A172 (cell line): ENCODE measurements at regions not wholly inside any gene's neighbourhood (a gene's known extent, or its start where the extent isn't known, plus 50 kb on each side); places are given as distances from the start of the nearest gene placed in this dataset.
"Not testable (repeated sequence)": the region's sequence is repeated elsewhere in the genome, so short reads cannot be mapped to it uniquely, and the experiment has no call there.

Source experiments
- DNase-seq: peaks from one replicate; pipeline ENCODE4 v3.0.0-alpha.2; 2015; ENCODE audit warnings: low spot score

- DNase-seq: no peak
Measured at GRCh38 chr12:63410197-63410596, 258.1 kb downstream of the DPY19L2 start.

- DNase-seq: no peak
Measured at GRCh38 chr12:63406781-63407180, 255.8 kb upstream of the AVPR1A start.

- no peak for DNase-seq
Measured at GRCh38 chr12:63404611-63405010, 253.6 kb upstream of the AVPR1A start.

DNA sequence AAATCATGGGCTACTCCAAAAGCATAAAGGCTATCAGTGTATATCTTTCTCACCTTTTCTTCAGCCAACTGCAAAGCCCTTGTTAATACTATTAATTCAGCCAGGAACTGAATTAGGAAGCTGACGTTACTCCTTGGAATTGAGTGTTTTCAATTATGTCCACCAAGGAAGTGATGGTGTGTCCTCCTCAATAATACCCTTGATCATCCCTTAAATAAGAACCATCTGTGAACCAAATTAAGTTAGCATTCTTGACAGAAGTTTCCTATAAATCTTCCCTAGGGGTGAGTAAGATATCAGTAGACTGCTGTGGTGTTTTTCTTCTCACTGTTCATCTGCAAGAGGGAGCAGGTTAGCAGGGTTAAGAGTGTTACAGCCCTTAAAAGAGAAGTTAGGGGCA lies 252.3 kb upstream of the AVPR1A start:
- DNase-seq: no peak

DNA sequence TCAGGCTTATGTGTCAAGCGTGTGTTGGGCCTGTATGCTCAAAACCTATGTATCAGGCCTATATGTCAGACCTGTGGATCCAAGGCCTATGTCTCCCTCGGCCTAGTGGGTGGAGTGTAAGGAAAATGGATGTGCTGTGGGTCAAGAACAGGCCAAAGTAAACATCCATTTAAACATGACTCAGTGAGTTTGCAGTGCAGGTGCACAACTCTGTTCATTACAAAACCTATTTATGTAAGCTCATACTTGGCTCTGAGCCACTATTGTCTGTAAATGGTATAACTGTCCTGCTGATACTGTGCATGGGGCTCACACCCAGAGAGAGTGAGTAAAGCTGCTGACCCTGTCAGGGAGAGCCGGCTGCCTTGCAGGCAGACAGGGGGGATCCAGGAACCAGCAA lies 249.7 kb upstream of the AVPR1A start:
- DNase-seq: peak; percentile 65

DNA sequence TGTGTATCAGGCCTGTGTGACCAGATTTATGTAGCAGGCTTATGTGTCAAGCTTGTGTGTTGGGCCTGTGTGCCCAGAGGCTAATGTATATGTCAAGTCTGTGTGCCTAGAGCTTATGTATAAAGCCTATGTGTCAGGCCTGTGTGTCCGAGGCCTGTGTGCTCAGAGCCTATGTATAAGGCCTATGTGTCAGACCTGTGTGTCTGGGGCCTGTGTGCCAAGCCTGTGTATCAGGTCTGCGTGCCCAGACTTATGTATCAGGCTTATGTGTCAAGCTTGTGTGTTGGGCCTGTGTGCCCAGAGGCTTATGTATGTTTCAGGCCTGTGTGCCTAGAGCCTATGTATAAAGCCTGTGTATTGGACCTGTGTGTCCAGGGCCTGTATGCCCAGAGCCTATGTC lies 249.3 kb upstream of the AVPR1A start:
- DNase-seq: no peak

GRCh38 chr12:63397807-63398206 lies 246.8 kb upstream of the AVPR1A start:
- DNase-seq: no peak

DNA sequence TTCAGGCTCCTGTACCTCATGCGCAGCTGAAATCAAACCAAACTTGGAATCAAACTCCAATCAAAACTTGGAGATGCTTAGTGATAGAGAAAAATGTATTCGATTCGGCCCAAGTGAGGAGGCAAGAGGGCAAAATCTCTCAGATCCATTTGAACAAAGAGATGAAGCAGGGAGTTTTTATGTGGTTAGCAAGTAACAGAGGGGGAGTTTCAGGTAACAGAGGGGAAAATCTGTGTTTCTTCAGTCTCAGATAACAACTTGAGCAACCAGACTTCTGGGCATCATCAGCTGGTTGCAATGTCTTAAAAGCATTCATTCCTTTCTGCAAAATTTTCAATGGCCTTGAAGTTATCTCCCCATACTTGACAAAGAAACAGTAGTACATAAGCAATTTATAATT lies 245.1 kb upstream of the AVPR1A start:
- no peak for DNase-seq

DNA sequence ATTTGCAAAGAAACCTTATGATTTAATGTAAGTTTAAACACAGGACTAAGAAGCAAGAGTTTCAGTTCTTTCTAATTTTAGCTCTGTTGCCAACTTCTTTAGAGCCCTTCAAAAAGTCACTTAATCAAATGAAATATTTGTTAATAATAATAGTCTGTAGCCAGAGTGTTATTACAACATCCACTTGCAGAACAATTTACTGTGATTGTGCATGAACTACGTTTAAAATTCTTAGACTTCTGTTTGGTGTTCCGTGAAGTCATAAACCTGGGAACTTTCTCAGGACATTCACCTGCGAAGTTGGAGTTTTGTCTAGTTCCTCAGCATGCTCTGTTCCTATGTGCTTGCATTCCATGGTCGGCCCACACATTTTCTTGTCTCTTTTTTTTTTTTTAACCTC lies 244.0 kb upstream of the AVPR1A start:
- no peak for DNase-seq

GRCh38 chr12:63394349-63394748 lies 243.3 kb upstream of the AVPR1A start:
- DNase-seq: no peak

DNA sequence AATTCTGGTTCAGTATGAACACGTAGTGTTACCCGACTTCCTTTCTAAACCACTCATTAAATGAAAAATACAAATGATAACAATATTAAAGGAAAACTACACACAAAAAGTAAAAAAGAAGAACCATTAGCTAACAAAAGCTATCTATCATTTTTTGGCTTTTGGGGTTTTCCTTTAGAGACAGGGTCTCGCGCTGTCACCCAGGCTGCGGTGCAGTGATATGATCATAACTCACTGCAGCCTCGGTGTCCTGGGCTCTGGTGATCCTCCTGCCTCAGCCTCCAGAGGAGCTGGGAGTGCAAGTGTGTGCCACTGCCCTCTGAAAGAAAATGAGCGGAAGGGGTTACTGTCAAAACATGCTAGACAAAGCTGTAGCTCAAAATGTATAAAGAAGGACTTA lies 238.2 kb upstream of the AVPR1A start:
- no peak for DNase-seq

- DNase-seq: no peak
Measured at GRCh38 chr12:63387771-63388170, 236.8 kb upstream of the AVPR1A start.

DNA sequence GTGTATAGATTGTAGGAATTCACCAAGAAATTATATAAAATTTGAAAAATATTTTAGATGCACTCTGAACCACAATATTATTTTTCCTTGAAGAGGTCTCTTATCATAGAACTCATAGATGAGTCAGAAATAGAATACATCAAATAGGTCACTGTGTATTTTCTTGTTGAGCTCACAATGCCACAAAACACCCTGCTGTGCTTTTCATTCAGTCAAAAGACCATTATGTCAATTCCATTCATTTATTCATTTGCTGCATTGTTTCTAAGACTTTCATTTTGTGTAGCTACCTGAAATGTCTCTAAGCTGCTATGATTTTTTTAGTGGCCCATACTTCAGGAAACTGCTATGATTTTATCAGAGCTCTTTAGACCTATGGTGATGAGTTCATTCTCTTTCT lies 231.9 kb upstream of the AVPR1A start:
- no peak for DNase-seq

GRCh38 chr12:63362791-63363190 lies 211.8 kb upstream of the AVPR1A start:
- DNase-seq: peak; percentile 18

DNA sequence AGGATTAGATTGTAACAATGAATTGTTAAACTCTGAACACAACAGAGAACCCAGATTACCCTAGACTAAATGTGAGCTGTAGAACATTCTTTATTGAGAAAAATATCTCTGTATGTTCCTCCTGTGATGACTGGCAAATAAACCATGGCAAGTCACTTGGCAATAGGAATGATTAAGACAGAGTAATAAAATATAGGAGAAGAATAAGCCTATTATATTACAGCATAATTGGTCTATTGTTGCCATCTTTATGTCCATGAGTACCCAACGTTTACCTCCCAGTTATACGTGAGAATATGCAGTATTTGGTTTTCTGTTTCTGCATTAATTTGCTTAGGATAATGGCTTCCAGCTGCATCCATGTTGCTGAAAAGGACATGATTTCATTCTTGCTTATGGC lies 211.2 kb upstream of the AVPR1A start:
- DNase-seq: no peak

DNA sequence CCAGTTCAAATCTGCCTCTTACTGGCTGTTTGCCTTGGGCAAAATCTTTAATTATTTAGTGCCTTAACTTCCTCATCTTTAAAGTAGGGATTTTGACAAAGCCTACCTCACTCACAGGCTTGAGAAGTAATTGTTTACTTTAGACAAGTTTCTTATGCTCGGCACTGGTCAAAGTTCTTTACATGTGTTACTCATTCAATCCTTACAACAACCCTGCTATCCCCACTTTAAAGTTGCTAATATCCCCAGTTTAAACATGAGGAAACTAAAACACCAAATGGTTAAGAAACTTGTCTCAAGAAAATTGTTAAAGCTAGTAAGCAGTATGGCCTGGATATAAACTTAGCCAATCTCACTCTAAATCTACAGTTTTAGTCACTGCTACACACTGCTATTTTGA lies 204.0 kb upstream of the AVPR1A start:
- DNase-seq: no peak

- peak; percentile 12 for DNase-seq
Measured at GRCh38 chr12:63353559-63353958, 202.6 kb upstream of the AVPR1A start.

- no peak for DNase-seq
Measured at GRCh38 chr12:63351370-63351769, 200.4 kb upstream of the AVPR1A start.

GRCh38 chr12:63348556-63348955 lies 197.6 kb upstream of the AVPR1A start:
- DNase-seq: no peak

DNA sequence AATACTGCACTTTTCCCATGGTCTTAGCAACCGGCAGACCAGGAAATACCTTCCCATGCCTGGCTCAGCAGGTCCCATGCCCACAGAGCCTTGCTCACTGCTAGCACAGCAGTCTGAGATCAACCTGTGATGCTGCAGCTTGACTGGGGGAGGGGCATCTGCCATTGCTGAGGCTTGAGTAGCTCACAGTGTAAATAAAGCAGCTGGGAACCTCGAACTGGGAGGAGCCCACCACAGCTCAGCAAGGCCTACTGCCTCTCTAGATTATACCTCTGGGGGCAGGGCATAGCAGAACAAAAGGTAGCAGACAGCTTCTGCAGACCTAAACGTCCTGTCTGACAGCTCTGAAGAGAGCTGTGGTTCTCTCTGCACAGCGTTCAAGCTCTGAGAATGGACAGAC lies 186.2 kb upstream of the AVPR1A start:
- DNase-seq: not testable (repeated sequence)

DNA sequence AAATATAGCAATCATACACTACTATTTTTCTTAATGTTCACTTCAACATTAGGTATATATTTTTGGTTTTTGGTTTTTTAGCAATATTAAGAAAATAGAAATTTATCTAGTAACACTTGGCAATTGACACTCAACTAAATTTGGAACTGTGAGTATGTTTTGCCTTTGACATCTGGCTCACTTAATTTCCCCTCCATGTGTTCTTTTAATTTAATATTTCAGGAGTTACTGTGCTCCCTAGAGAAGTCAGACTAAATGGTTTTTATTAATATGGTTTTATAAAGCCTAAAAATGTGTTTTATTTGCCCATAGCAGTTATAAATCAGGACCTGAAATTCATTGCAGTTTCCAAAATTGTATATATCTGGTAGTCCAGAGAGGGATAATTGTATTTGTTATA lies 175.3 kb upstream of the AVPR1A start:
- no peak for DNase-seq

DNA sequence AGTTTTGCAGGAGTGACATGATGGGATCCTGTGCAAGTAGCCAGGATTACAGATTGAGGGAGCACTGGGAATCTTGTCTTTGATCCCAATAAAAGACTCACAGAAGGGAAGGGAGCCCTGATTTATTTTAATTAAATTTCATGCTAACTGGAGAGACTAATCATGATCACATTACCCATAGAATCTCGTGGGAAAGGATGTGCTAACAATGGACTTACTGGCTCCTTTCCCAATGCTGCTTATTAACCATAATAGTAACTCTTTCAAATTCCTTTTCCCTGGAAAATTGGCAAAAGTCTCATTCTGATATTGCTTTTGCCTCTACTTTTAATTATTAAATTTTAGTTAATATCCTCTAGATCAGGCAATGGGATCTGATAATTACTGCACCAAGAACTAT lies 174.8 kb upstream of the AVPR1A start:
- no peak for DNase-seq

DNA sequence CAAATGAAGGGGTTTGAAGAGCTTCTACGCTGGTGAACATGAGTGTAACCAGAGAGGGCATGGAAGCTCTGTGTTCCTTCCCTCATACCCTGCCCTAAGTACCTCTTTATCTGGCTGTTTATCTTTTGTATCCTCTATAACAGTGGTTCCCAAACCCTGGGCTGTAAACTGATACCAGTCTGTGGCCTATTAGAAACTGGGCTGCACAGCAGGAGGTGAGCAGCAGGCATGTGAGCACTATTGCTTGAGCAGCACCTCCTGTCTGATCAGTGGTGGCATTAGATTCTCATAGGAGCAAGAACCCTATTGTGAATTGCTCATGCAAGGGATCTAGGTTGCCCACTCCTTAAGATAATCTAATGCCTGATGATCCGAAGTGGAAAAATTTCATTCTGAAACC lies 172.9 kb upstream of the AVPR1A start:
- DNase-seq: no peak

DNA sequence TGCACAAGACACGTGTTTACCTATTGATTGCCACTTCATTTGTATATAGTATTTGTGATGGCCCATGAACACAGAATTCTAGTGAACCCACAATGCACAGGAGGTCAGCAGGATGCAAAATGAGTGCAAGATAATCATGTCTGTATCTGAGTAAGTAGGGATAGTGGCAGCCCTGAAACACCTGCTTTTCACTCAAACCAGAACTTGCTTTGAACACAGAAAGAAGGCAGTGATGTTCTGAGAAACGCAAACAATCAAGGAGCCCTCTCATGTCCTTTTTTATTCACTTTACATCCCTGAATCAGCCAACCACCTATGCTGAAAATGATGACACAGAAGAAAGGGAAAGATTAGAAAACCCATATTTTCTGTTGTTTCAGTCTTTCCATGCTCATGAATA lies 170.4 kb upstream of the AVPR1A start:
- DNase-seq: no peak
